NCI-H2107 treated with DMSO at 0.1 percent for 48 hours (cell line): ENCODE measurements at regions not wholly inside any gene's neighbourhood (a gene's known extent, or its start where the extent isn't known, plus 50 kb on each side); places are given as distances from the start of the nearest gene placed in this dataset.

Experiments used
- DNase-seq: peaks from one replicate; lab custom pipeline; 2025; ENCODE audit not compliant: unreplicated experiment; lab: John Stamatoyannopoulos, UW

DNA sequence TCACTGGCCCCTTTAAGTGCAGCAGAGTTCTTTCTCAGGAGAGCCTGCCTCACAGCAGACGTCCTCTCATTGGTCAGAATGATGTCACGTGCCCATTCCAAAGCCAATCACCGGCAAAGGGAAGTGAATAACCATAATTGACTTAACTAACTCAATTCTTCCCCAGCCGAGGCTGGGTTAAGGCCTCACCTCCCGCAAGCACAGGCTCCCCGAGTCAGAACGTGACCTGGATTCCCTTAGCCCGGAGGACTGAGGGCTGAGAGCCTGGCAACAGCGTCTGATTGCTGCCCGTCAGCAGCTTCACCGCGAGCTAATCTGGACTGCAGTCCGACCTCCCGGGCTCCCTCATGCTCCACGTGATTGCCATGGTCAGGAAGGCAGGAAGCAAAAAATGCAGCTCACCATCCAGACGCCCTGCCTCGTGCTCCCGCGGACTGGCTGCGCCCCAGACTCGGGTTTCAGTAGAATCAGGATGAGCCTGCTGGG lies 92.1 kb upstream of the FZD10 start:
- DNase-seq, result no peak

DNA sequence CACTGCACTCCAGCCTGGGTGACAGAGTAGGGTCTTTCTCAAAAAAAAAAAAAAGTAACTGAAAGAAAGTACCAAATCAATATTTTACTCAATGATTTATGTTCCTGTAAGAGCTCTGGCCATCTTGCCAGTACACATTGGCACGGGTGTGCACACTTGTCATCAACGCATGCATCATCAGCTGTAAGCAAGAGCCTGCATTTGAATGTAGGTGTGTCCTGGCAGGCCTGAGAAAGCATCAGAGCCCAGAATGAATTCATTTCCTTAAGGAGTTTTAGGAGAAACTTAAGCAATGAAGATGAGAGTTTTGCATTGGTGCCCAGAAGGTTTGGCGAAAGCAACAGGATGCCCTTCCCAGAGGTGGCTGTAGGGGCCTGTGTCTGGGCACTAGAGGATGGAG lies 88.5 kb upstream of the FZD10 start:
- no peak for DNase-seq

DNA sequence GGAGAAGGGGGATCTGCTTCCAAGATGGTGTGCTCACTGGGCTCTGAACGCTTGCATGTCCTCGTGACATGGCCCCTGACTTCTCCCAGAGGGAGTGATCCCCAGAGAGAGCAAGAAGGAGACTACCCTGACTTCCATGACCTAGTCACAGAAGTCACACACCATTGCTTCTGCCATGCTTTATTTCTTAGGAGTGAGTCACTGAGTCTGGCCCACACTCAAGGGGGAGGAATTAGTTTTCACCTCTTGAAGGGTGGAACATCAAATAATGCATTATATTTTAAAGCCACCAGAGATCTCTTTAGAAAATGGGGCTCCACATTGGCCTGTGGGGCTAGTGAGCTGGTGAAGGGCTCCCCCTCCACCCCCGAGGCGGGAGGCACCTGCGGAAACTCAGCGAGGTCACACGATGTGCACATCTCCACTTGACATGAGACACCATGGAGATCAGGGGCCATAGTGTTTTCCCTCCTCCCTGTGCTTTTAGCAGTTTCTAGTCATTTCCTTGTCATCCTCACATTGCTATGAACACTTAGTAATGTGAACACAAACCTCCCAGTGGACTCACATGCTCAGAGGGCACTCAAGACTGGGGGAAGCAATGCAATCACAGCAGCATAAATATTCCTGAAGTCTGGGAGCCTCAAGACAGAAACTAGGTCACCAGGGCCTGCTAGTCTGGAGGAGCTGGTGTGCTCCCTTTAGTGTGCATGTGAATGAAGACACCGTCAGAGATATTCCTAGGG lies 87.4 kb upstream of the FZD10 start:
- DNase-seq, result no peak

DNA sequence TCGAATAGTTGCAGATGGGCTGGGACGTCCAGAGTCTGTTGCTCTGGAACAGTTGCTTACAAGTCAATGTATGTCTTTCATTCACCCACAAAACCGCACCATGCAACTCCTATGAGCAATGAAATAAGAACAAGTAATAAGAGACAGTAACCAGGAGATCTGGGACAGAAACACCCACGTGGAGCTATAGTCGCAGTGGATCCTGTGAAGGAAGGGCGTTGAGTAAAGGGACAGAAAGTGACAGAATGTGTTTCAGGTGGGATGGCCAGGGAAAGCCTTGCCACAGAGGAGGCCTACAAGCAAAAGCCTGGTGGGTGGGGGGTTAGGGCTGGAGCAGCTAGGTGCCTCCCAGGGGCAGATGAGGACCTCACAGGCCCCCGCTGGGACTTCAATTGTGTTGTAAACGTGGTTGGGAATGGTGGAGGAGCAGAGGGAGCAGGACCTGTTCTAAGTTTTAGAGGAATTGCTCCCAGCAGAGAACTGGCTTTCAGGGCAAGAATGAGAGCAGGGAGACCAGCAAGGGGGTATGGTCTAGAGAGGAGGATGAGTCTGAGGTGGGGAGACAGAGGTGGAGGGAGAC lies 86.7 kb upstream of the FZD10 start:
- no peak for DNase-seq

DNA sequence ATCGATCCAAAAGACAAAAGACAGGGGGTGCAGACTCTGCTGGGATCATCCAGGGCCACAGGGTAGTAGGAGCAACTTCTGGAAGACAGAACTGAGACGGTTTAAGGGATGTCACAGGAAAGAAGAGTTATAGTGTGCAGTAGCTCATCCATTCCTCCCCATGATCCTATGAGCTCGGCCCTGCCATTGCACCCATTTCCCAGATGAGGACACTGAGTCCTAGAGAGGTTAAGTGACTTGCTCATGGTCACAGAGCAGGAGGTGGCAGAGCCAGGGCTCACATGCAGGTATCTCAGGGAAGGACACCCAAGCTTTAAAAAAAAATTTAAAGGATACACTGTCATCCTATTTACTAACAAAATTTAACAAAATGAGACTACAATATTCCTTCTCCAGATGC lies 86.1 kb upstream of the FZD10 start:
- no peak for DNase-seq

DNA sequence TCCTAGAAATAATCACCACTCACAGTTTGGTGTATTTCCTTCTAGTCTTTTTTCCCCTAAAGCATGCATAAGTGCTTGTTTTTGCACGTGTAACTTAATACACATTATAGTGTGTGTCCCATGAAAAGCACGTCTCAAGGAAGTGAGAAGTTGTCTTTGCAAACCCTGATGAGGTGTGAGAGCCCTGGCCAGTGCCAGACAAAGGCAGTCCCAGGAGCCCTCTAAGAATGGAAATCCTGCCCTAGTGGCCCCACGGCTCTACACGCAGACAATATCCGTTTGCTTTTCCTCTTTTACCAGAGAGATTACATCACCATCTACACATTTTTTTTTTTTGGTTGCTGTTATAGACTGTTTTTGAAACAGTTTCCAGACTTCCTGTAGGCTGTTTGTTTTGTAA lies 85.5 kb upstream of the FZD10 start:
- DNase-seq, result no peak

DNA sequence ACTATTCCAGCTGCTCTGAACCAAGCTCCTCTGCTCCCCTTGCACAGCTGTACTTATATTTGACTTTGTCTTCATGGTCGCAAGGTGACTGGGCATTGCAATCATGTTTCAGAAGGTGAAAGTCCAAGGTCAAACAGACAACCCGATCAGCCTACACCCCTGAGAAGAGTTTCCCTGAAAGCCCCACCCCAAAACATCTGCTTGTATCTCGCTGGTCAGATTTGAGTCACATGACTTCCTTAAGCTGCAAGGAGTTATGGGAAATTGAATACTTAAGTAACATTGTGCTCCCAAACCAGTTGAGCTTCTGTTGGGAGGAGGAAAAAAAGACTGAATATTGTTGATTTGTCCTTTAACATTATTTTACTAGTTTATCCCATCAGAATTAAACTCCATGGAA lies 83.4 kb upstream of the FZD10 start:
- DNase-seq, result no peak

DNA sequence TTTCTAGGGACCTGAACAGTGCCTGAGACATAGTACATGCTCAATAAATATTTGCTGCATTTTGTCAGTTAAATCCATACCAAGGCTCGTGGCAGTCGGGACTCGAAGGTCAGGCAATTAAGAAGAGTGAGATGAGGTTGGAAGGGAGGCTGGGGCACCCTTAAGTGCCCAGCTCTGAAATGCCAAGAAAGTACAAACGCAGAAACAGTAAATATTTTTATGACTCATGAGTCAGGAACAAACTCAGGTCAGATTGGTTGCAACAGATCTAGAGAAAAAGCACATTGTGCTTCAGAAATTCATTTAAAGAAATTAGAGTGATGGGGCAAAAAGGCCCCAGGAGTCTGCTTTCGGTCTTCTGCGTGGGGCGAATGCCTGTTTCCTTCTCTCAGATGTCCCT lies 83.0 kb upstream of the FZD10 start:
- no peak for DNase-seq

DNA sequence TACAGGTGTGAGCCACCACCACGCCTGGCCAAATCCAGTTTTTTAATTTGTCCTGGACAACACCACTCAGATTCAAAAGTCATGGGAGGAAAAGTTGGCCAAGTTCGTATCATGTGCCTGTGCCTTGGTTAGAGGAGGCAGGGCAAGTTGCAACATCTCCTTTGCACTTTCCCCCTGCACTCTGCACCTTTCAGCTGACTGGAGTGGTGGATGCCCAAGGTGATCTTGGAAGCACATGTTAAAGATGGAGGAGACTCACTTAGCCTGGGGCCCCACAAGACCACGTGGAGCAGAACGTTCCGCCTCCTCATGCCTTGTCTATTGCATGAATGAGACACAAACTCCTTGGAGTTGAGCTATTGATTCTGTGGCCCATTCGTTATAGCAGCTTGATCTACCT lies 82.1 kb upstream of the FZD10 start:
- DNase-seq, result no peak

DNA sequence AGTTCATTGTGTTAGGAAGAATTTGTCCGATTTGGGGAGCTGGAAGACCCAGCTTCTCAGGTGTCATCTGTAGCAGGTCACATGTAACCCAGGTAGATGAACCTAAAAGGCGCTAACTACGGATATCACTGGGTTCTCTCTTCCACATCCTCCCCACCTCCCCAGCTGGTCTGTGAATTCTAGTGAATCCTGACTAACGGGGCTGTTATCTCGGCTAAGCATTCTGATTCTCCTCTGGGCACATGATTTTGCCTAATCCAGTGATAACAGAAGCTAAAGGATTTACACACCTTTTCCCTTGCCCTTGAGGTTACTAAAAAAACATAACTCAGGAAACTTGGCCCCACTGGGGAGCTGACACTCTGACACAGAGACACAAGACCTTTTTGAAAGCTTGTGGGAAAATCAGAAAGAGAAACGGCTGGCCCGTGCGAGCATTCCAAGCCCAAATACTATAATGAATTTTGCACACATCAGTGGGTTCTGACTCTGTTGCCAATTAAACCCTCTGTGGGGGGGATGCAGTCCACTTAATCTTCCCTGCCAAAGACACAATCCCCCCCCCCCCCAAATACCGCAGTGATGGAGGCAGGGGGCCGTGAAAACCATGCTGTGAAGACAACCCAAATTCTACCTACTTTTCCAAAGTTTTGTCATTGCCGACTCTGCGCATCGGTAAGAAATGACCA lies 81.0 kb upstream of the FZD10 start:
- no peak for DNase-seq

DNA sequence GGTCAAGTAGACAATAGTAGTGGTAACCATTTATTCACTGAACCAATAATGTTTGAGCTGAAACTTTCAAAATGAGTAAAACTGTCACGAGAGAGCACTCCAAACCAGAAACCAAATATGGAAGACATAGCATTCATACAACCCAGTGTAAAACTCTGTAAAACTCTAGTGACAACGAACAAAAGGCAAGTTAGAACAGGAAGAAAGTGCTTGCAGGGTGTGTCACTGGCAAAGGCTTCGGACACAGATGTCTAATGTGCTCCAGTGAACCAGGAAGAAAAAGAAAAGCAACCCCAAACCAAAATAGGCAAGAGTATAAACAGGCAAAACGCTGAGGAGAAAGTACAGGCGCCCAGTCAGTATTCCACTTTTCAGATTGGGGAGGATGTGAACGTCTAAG lies 79.3 kb upstream of the FZD10 start:
- no peak for DNase-seq

DNA sequence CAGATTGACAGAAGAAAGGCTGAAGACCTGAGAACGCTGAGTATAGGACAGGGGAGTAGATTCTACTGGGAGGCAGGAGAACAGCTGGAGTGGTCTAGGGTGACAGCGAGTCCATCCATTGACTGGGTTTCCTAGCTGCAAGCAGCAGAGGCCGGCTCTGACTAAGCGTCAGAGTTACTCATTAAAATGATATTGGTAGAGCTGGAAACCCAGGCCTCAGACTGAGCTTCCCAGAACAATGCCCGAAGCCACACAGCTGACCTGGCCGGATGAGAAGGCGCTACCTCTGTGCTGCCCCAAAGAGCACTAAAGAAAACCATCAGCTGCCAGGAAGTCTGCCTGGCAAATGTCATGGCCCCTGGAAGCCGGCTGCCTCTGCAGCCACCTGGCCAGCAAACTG lies 78.5 kb upstream of the FZD10 start:
- no peak for DNase-seq

DNA sequence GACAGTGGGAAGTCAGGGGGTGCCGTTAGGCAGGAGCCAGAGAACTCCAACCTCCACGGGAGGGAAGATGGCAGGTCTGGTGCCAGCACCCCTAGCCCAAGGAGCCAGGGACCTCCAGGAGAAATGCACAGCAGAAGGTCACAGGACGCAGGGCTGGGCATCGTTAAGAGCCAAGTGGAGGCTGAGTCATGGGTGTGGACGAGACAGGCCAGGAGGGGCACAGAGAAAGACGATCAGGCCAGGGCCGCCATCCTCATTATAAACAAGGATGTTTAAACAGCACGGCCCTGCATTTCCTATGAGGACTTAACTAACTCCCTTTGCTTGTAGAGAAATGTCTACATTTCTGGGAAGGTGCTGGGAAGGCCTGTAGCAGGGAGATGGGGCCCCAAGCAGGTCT lies 77.9 kb upstream of the FZD10 start:
- DNase-seq, result no peak

DNA sequence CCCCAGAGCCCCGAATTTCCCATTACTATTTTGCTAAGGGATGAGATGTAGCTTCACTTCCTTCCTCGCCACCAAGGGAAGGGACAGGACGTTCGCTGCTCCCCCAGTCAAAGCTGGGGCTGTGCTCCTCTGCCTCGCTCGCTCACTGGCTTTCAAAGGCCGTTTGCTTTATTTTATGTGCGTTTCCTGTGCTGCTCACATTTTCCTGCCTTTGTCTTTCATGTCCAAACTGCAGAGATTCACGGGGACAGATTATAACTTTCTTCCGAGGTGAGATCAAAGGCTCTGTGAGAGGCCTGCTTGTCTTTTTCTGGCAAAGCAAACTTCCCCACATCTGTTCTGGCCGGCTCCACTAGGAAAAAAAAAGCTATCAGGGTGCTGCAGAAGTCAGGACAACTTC lies 76.0 kb upstream of the FZD10 start:
- DNase-seq, result no peak

DNA sequence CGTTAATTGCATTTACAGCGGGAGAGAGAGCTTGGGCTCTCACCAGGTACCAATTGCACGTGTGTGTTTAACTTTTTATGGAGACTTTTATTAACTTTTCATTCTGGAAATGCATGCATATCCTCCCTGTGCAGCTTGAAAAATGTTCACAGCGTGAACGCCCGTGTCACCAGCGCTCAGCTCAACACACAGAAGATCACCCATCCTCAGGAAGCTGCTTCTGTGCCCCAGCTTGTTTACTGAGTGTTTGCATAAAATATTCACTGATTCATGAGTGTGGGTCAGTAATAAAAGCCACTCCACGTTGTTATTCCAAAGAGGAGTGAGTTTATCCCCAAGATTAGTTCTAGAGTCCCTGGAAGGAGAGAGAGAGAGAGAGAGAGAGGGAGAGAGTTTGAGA lies 75.5 kb upstream of the FZD10 start:
- no peak for DNase-seq

DNA sequence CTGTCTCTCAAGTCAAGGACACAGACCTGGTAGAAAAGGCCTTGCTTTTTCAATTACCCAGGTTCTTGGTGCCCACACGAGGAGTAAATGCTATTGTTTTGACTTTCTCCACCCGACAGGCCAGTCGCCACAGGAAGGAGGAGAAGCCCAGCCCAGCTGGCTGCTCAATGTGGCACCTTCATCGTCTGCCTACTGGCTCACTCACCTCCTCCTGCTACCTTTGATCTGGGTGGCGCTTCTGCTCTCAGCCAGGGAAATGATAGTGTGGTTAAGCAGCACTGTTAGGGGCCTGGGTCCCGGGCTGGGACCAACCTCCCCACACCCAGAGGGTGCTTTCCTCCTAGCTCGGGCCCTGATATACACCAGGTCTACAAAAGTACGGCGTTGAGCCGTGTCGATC lies 75.0 kb upstream of the FZD10 start:
- no peak for DNase-seq

DNA sequence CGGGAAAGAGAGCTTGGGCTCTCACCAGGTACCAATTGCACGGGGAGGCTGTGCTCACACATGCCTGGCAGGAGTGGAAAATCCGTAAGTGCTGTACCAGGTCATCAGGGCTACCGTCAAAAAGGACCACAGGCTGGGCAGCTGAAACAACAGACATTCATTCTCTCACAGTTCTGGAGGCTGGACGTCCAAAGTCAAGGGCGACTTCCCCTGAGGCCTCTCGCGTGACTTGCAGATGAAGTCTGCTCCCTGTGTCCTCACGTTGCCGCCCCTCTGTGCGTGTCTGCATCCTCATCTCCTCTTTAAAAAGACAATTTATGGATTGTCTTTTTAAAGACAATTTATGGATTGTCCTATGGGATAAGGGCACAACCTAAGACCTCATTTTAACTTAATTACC lies 73.8 kb upstream of the FZD10 start:
- DNase-seq, result no peak

DNA sequence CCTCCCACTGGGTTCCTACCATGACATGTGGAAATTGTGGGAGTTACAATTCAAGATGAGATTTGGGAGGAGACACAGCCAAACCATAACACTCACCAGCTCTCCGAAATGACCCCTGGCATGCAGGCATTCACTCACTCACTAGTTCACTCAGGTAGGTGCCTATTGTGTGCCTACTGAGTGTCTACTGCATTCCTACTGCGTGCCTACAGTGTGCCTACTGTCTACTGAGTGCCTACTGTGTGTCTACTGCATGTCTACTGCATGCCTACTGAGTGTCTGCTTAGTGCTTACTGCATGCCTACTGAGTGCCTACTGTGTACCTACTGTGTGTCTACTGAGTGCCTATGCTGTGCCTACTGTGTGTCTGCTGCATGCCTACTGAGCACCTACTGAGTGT lies 71.7 kb upstream of the FZD10 start:
- no peak for DNase-seq

DNA sequence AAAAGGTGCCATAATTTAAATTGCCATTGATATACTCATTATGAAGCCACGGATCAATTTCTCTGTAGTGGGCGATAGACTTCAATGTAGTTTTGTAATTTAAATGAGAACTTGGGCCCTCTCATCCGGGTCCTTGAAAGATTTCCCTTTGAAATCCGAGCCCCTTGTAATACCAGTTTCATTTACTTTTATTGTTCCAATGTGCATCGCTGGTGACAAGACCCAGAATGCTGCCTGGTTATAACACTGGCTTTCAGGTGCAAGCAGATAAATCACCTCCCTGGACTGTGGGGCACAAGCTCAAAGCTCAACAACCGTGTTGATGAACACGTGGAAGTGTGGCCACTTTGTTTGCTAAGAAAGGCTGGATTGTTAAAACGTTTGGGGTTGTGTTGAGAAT lies 68.9 kb upstream of the FZD10 start:
- DNase-seq, result no peak

DNA sequence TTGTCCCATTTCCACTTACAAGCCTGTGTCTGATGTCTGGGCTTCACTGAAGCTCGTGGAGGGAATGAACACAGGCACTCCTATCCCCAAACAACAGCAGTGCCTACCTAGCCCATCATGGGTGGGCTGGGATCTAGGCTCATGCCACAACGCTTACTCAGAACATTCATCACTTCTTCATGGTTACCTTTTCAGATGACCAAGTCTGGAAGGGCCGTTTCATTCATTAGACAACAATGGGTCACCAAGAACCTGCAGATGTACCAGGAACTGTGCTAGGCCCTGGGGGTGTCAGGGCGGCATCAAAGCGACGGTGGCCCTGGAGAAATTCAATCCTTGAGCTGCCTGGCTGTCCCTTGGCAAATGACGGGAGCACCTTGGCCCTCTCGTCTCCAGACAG lies 64.9 kb upstream of the FZD10 start:
- no peak for DNase-seq

DNA sequence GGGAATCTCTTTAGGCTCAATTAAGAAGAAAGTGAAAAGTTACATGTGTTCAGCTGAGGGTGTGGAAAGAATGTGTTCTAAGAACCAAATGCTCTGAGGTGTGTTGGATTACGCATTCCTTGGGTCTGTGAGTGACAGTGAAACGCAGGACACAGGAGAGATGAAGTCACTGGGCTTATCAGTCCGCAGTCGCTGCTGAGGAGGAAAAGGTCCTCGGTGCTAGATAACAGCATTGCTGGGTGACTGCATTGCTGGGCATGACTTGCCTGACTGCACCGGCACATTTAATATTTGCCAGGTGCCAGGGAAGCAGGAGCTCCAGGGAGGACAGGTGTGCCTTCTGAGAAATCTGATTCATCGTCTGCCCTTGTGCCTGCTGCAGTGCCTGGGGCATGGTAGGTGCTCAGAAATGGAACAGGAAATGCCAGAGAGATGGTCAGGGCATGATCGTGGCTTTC lies 64.4 kb upstream of the FZD10 start:
- no peak for DNase-seq

DNA sequence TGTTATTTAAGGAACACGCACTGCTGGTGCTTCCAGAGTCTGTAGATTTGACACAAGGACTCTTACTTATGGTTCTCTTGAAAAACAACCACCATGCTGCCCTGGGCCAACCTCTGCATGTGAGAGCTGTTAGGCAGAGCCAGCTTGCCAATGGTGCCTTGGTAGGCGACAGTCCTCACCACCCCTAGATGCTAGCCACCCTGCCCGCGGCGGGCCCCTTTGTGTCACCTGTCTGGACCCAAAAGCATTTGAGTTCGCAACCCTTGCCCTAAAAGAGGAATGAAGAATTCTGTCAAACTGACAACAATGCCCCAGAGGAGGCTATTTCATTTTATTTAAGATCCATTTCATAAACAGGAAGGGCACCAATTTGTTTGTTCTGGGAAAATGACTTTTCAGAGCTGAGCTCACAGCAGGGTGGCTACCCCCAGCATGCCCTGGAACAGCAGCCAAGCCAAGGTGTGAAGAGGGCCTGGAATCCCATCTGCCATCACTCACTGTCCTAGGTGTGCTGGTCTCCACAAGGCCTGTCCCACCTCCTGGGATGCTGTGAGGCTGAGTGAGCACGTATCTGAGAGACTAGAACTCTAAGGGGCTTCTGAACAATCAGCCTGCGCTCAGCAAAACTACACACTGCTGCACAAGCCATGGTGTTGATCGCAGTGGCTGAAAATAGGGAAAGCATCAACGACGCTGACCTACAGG lies 63.8 kb upstream of the FZD10 start:
- no peak for DNase-seq
